Kidney (tissue), 13 donors: ENCODE measurements at regions not wholly inside any gene's neighbourhood (a gene's known extent, or its start where the extent isn't known, plus 50 kb on each side); places are given as distances from the start of the nearest gene placed in this dataset.

ENCODE experiments used
- DNase-seq, 5 donors: peaks; one replicate each; pipeline ENCODE4 v3.0.0-alpha.2; 2013 to 2020
- FAIRE-seq: peaks from 2 replicates; lab custom pipeline; 2012; peaks lifted over from hg19 to GRCh38; lab: Jason Lieb, UNC
- H3K27ac ChIP-seq, 2 donors: one replicate each; pipeline ENCODE4 v1.7.0; 2013; ENCODE audit warnings: low read depth in 2 of 2, low read length in 2 of 2, inconsistent platforms in 1 of 2
- H3K27me3 ChIP-seq: one replicate; pipeline ENCODE4 v1.7.1; 2013; ENCODE audit warnings: low read length, inconsistent platforms; ENCODE audit not compliant: control insufficient read depth, insufficient read depth
- H3K36me3 ChIP-seq, 3 donors: one replicate each; pipeline versions ENCODE4 v1.7.0 to v1.7.1; 2013; ENCODE audit warnings: low read length in 3 of 3, control low read depth in 1 of 3, inconsistent platforms in 1 of 3; ENCODE audit not compliant: insufficient read depth in 3 of 3, control insufficient read depth in 2 of 3
- H3K4me1 ChIP-seq, 3 donors: one replicate each; pipeline versions ENCODE4 v1.7.0 to v1.7.1; 2013; ENCODE audit warnings: low read length in 3 of 3, inconsistent platforms in 1 of 3, low read depth in 1 of 3; ENCODE audit not compliant: control insufficient read depth in 2 of 3, insufficient read depth in 2 of 3
- H3K4me3 ChIP-seq, 3 donors: one replicate each; pipeline versions ENCODE4 v1.7.0 to v1.8.1; 2013; ENCODE audit warnings: low read length in 3 of 3, control low read depth in 1 of 3, inconsistent platforms in 1 of 3
- H3K9ac ChIP-seq, 3 donors: one replicate each; pipeline versions ENCODE4 v1.7.0 to v1.7.1; 2013; ENCODE audit warnings: low read length in 3 of 3, control low read depth in 1 of 3, inconsistent platforms in 1 of 3
- H3K9me3 ChIP-seq, 3 donors: one replicate each; pipeline versions ENCODE4 v1.7.0 to v1.7.1; 2013; ENCODE audit warnings: low read length in 3 of 3, control low read depth in 1 of 3, inconsistent platforms in 1 of 3; ENCODE audit not compliant: control insufficient read depth in 2 of 3, insufficient read depth in 1 of 3
- CTCF ChIP-seq: IDR thresholded peaks from 3 replicates; pipeline ENCODE4 v1.5.1; 2012; ENCODE audit warnings: mild to moderate bottlenecking, moderate library complexity, borderline replicate concordance; ENCODE audit not compliant: insufficient read depth; ENCODE audit errors: extremely low read depth
- intact Hi-C: fragments of 100-400 bp; cut with DNase I; formaldehyde crosslinking; loops from one replicate; pipeline ENCODE4 v1.11.1; 2022
- donor health status: control.
- donor health status: control.
- donor health status: control.
- donor health status: control.
- donor health status: control.
- donor health status: DM: yes; HTN: yes; CAD: no.
- donor health status: Normal renal cell carcinoma (clear cell type).

- no peak for FAIRE-seq
- no peaks in the 10 kb centered on the region for H3K27me3 ChIP-seq
- intact Hi-C loops, result no loop called here
- H3K9me3 ChIP-seq, result no peaks in the 10 kb centered on the region
- DNase-seq, result no peak
- no peak overlapping the region for H3K4me3 ChIP-seq
- H3K36me3 ChIP-seq, result no peaks in the 10 kb centered on the region
- no peak overlapping the region for H3K9ac ChIP-seq
- TF ChIP-seq CTCF, result no peak
- no peak overlapping the region for H3K27ac ChIP-seq
- peaks cover 0 to 4% (median 3%) of the 10 kb centered on the region in 3 donors for H3K4me1 ChIP-seq
Observed at GRCh38 chr10:44308935-44309334, 76.0 kb downstream of the CXCL12 start.

- no peak for FAIRE-seq
- TF ChIP-seq CTCF, result no peak
- no peaks in the 10 kb centered on the region for H3K36me3 ChIP-seq
- no peak overlapping the region for H3K9ac ChIP-seq
- no peak overlapping the region for H3K27ac ChIP-seq
- DNase-seq, result no peak
- no peaks in the 10 kb centered on the region for H3K27me3 ChIP-seq
- intact Hi-C loops, result no loop called here
- H3K9me3 ChIP-seq, result no peaks in the 10 kb centered on the region
- peaks cover 0 to 4% (median 3%) of the 10 kb centered on the region in 3 donors for H3K4me1 ChIP-seq
- H3K4me3 ChIP-seq, result no peak overlapping the region
Observed at GRCh38 chr10:44307691-44308090, 77.2 kb downstream of the CXCL12 start.

- Histone ChIP-seq H3K27ac (no peak overlapping the region), H3K36me3 (no peaks in the 10 kb centered on the region), H3K9ac (no peak overlapping the region), H3K4me1 (peaks cover 0 to 4% (median 3%) of the 10 kb centered on the region in 3 donors), H3K9me3 (no peaks in the 10 kb centered on the region), H3K27me3 (no peaks in the 10 kb centered on the region), H3K4me3 (no peak overlapping the region)
- FAIRE-seq, result no peak
- intact Hi-C loops, result no loop called here
- TF ChIP-seq CTCF, result peak; percentile 16
- peak in 1 of 5 donors; percentile 48 for DNase-seq
Observed at GRCh38 chr10:44306762-44307161, 78.1 kb downstream of the CXCL12 start.

- no peaks in the 10 kb centered on the region for H3K27me3 ChIP-seq
Observed at GRCh38 chr10:44306147-44306710, 78.7 kb downstream of the CXCL12 start.

More at GRCh38 chr10:44306147-44306710, 78.7 kb downstream of the CXCL12 start:
- H3K4me1 ChIP-seq, result peaks cover 0 to 2% (median 1%) of the 10 kb centered on the region in 3 donors
- no peak overlapping the region for H3K4me3 ChIP-seq
- DNase-seq, result no peak
- H3K9me3 ChIP-seq, result no peaks in the 10 kb centered on the region
- intact Hi-C loops, result no loop called here
- no peak for FAIRE-seq
- H3K27ac ChIP-seq, result no peak overlapping the region
- no peak for TF ChIP-seq CTCF
- no peaks in the 10 kb centered on the region for H3K36me3 ChIP-seq
- H3K9ac ChIP-seq, result no peak overlapping the region
